ENCODE measurements at regions not wholly inside any gene's neighbourhood (a gene's known extent, or its start where the extent isn't known, plus 50 kb on each side); places are given as distances from the start of the nearest gene placed in this dataset.

DNA sequence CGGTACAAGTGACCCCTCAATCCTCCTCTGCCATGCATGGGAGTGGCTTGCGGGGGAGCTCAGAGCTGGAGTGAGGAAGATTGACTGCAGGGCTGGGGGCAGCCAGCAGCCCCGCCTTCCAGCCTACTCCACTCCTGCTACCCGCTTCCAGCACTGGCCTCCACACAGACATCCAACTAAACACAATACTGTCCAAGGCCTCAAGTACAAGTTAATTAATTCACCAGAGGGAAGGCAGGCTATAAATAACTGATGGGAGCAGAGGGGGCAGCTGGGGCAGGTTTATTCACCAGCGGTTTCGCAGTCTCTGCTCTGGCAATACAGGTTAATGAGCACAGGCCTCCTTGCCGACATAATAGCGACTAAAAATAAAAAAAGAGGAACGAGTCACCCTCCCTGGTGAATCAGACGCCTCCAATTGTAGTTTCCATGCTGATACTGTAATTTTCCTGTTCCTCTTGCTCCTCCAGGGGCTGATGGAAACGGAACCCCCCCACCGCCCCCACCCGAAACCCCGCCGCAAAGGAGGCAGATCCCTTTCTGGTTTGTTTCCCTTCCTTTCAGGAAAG lies 166.4 kb upstream of the TLE3 start:
- no peak for DNase-seq (ENCODE audit: low spot score)

- DNase-seq (ENCODE audit: low spot score), result no peak
Observed at GRCh38 chr15:70262591-70263274, 165.0 kb upstream of the TLE3 start.

DNA sequence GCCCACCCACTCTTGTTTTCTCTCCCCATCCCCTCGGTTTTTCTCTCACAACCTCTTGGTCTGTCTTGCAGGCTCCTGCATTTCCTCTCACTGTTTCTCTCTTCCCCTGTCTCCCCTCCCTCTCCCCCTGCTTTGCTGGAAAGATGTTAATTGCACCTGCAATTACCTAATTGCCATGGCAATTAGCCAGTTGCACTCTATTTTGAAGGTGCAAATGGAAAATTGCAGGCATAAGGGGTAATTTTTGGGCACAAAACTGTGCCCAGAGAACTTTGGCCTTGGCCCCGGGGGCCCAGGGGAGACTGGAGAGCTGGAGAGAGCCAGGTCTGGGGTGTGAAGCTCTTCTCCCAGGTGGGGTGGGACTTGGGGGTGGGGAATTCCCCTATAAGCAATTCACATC lies 164.5 kb upstream of the TLE3 start:
- no peak for DNase-seq (ENCODE audit: low spot score)

DNA sequence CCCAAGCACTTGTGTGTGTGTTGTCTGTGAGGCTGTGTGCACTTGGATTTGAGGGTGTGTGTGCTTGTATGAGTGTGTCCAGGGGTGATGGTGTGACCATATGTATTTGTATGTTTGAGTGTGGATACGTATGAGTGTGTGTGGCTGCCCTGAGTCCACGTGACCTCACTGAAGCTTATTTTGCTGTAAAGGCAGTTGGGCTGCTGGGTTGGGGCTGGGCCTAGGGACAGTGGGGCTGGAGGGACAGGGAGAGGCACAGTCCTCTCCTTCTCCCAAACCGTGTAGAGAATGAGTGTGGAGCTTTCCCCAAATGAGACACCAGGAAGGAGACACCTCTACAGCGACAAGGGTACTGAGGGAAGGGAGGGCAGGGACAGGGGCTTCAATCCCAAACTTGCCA lies 163.4 kb upstream of the TLE3 start:
- no peak for DNase-seq (ENCODE audit: low spot score)

- no peak for DNase-seq (ENCODE audit: low spot score)
Observed at GRCh38 chr15:70260580-70260979, 162.9 kb upstream of the TLE3 start.

GRCh38 chr15:70259640-70260508 lies 162.2 kb upstream of the TLE3 start:
- DNase-seq (ENCODE audit: low spot score), result no peak

DNA sequence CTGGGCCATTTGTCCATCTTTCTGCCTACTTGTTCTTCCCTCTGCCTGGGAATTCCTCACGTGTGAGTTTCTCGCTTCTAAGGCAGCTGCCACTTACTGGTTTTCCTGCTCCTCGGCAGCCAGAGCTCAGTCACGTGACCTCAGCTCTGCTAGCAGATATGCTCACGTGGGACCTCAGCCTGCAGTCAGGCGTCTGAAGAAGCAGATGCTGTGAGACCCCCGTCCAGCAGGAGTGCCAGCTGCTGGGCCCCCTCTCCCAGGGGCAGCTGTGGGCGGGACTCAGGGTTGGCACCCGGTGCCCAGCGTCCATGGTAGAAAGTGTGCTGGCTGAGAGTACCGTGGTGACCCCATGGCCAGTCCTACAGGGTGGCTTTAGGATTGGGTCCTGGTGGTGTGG lies 161.3 kb upstream of the TLE3 start:
- peak; percentile 56 for DNase-seq (ENCODE audit: low spot score)

GRCh38 chr15:70258369-70259027 lies 160.8 kb upstream of the TLE3 start:
- DNase-seq (ENCODE audit: low spot score), result peak; percentile 55

GRCh38 chr15:70257573-70258248 lies 160.0 kb upstream of the TLE3 start:
- DNase-seq (ENCODE audit: low spot score), result no peak

- DNase-seq (ENCODE audit: low spot score), result no peak
Observed at GRCh38 chr15:70257047-70257446, 159.3 kb upstream of the TLE3 start.

DNA sequence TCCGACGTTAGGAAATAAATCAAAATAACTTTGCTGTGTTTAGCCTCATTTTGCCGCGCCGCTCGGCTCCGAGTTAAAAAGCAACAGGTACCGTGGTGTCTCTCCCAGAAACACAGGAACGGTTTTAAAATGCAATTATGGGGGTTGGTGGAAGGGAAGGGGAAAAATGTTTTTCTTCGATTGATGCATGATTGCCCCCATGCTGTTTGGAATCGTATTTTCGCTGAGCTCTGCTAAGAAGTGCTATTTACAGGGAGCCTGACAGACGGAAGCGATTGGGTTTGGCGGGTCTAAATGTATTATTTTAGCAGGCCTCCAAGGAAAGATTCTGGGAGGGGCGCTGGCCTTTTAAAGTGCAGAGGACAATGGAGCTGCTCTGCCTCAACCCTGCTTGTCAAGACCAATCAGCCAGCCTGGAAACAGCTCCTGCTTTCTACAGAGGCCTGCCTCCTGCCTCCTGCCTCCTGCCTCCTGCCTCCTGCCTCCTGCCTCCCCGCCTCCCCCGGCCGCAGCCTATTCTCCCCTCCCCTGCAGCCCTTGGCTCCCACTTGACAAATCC lies 156.7 kb upstream of the TLE3 start:
- no peak for DNase-seq (ENCODE audit: low spot score)

DNA sequence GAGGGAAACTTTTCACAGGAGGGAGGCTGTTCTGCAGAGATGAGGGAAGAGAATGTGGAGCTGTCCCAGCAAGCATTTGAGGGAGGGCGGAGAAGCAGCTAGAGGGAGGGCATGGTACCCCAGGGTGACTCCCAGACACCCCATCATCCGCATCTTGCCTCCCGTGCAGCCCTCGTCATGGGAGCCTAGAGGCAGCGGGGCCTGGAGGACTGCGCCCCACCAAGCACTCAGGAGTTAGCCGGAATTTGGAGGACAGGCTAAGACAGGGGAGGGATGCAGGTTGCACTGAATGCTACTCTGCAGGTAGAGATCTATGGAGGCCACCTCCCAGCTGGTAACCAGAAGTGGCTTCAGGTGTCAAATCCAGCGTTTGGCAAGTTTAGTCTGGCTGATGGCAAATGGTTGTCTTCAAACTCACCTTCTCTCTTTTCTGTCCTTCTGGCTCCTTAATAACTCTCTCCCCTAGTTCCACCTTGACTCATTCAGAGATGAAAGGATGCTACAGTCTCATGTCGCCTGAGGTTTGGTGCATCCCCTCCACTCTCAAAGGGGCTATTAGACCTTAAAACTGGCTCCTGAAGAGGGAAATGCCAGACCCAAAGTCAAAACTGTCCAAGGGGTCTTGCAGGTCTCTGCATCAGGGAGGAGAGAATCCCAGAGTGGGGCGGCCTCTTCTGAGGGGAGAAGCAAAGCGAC lies 155.9 kb upstream of the TLE3 start:
- DNase-seq (ENCODE audit: low spot score), result no peak

GRCh38 chr15:70252951-70253320 lies 155.2 kb upstream of the TLE3 start:
- no peak for DNase-seq (ENCODE audit: low spot score)

DNA sequence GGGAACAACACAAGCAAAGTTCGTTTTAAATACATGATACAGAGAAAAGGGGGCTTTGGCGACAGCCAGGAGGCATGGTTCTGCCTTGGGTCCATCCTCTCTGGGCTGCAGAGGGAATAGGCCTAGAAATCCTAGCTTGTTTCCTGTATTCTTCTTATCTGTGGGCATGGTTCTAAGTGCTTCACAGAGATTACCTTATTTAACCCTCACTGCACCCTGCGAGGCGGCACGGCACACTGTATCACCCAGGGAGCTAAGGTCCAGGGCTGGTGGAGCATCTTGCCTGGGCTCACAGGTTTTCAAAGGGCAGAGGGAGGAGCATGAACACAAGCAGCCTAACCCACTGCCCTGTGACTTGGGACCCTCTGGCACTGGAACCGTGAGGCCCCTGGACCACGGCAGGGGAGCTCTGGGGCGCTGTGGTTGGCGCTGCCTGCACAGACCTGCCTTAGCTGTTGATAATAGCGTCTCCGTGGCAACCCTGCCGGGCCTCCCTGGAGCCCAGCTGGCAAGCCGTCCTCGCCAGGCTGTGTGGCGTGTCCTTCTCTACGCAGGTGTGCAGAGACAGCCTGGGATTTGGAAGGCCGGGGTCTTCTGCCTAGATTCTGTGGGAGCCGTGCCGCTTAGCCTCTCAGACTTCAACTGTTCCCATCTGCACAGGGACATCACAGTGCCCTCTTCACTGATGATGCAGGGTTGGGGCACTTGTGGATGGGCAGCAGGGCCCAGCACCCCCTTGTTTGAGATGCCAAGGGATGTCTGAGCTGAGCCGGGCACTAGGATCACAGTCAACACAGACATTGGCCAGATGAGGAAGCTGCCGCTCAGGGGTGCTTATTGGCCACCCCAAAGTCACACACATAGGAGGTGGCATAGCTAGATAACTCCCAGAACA lies 154.6 kb upstream of the TLE3 start:
- no peak for DNase-seq (ENCODE audit: low spot score)

DNA sequence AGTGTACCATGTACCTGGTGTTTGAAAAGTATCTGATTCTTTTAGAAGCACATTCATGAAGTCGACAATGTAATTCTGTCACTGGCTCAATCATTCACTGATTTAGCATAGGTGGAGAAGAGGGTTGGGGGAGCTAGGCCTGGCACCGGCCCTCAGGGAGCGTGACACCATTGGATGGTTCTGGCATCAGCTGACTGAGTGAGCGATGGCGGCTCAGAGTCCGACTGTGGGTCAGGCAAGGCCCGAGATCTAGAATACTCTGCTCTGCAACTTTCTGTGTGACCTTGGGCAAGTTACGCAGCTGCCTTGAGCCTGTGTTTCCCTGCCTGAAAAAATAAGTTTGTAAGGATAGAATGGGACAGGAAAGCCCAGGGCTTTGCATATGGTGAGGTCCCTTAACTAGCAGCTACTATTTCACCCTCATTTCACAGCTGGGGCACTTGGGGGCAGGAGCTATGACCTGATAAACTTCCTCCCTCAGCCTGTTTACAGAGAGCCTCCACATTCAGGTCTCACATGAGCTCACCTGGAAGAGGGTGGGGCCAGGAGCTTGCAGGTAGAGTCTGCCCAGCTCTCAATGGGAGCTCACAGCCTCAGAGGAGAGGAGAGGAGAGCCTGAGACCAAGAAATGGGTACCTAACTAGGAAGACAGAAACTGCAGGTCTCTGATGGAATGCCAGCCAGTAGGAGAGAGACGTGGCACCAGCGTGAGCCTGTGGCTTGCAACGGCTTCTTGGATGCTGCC lies 153.7 kb upstream of the TLE3 start:
- DNase-seq (ENCODE audit: low spot score), result no peak

DNA sequence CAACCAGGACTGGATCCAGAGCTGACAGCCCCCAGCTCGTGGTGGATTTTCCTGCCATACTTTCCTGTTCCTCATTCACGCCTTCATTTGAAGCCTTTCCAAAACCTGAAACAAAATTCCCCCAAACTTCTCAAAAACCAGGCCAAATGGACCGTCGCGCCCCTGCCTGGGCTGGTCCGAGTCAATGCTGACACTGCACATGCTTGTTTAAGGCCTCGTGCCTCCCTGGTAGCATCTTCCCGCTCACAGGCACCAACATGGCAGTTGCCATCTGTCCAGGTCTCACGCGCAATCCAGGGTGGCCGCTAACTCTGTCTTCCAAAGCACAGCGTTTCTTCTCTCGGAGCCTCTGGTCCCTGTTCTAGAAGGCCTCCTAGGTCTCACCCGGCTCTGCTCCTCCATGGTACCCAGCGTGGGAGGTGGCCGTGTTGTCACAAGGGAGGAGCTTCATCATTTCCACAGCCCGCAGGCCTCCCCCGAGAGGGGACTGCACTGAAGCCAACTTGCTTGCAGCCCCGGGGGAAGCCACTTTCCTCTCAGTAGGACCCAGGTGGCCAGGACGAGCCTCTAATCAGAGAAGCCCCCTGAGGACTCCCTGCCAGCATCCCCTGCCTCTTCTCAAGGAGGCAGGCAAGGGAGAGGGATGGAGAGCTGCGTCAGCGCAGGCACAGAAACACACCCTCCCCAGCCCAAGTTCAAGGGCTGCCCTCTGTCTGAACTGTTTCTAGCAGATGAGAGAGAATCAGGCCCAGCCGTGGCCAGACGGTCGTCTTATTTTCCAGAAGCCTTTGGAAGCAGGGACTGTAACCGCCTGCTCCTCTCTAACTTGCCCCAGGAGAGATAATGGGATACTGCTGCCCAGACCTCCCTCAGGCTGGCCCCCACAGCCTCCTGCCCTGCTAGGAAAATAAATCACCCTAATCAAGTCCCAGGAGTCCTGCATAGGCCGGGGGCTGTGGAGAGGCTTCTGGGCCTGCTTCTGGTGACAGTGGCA lies 152.8 kb upstream of the TLE3 start:
- no peak for DNase-seq (ENCODE audit: low spot score)

DNA sequence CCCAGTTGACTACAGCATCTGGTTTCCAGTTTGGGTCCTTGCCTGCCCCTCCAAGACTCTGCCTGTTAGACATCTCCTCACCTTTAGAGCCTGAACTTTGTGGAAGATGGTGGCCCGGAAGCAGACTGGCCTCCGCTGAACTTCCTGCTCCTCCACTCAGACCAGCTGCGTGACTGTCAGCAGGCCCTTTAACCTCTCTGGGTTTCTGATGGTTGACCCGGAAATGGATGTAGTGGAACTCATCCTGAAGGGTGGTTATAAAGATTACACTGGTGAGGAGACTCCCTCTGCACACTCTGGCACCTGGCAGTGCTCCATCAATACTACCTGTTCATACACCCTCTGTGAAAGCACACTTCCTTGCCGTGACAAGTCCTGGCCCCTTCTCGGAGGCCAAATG lies 151.9 kb upstream of the TLE3 start:
- DNase-seq (ENCODE audit: low spot score), result no peak

All from CD4-positive, alpha-beta T cell treated with Interleukin-15 for 4 hours (primary cell).